Right hindlimb (tissue), 1 donor: ENCODE measurements at regions not wholly inside any gene's neighbourhood (a gene's known extent, or its start where the extent isn't known, plus 50 kb on each side); places are given as distances from the start of the nearest gene placed in this dataset.
A peak's percentile ranks its signal among the peaks of the same experiment; 100 is the strongest.

ENCODE experiments used
- DNase-seq: peaks from one replicate; pipeline ENCODE4 v3.0.0-alpha.2; 2018

DNA sequence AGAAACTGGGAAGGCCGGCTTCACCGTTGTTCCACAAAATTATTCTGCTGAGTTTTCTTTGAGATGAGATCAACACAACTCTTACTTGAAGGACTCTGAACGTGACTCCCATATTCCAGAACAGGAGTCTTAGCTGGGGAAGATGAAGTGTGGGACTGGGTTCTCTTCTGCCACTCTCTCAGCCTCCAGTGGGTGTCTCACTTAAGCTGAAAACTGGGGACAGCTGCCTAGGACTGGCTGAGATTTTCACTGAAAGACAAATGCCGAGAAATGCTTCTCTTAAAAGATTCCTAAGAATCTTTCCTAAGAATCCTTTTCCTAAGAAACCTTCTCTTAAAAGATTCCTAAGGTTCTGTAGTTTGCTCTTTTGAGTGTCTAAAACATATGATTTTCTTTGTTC, 156.6 kb upstream of the LHCGR start:
- DNase-seq: no peak

DNA sequence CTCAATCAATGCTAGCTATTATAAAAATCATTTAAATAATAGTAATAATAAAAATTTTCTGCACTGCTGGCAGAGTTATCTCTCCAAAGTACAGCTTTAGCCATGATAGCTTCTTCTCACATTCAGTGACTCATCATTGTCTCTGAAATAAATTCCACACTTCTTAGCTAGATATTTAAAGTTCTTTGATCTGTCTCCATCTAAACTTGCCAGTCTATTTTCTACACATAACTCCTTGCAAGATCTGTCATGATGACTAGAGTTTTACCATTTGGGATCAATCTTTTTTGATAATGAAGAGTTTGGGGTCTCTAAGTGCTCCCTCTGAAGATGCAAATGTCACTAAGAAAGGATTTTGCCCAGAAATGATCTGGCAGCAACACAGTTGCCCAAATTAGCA, 155.4 kb upstream of the LHCGR start:
- no peak for DNase-seq

DNA sequence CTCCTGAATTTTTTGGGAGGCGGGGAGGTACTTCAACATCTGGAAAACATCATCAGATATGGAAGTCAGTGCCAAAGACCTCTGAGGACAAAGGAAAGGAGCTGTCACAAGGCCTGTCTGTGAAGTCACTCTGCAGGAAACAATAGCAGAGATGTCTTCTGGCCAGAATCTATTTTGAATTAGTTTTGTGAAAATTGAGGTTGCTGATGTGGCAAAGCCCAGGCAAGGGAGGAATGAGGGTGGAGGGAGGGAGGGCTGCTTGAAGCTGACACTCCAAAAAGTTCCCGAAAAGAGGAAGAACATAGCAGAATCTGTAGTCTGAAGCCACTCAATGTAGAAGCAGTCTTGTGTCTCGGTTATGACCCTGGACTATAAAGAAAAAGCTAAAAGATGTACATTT, 151.1 kb upstream of the LHCGR start:
- peak; percentile 42 for DNase-seq

DNA sequence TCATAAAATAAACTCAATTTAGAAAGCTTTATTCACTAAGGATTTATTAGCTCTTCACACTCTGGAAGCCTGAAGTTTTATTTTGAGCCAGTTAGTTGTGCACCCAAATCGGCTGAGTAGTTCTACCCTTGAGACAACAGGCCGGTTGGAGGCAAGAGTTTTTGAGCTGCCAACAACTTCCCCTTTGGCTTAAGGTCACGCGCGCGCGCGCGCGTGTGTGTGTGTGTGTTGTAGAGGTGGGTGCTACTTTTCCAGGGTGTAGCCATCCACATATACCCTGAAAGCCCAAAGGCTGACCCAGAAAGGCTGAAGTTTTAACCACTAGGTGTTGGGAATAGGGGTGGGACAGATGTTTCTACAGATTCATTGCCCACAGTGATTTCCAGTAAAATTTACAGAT, 150.2 kb upstream of the LHCGR start:
- no peak for DNase-seq

DNA sequence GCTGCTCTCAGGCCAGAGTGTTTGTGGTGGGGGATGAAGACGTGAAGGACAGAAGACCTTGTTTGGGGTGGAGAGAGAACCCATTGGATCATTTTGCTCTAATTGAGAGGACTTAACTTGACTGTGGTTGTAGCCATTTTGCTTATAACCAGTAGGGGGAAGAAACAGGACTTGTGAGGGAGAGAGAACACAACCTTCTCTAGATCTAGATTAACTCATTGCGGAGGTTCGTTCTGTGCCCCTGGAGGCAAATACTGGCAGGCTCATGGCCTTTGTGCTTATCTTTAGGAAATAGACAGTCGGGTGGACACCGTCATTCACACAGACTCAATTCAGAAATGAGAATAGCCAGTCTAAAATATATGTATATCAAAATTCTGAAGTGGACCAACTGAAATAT, 147.0 kb upstream of the LHCGR start:
- no peak for DNase-seq

DNA sequence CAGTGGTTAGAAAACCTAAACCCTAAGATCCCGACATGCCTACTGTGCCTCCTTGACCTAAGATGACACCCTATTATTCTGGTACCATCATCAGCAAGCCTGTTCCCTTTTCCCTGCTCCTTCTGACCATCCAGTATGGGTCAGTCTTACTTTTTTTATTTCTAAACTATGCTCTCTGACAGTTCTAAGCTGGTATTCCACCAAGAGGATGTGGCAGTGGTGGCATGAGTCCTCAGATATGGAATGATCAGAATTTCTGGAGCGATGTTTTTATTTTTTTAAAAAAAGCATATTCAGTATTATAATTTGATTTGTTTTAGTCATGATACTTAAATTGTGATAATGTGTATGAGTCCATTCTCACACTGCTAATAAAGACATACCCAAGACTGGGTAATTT, 145.9 kb upstream of the LHCGR start:
- DNase-seq: no peak

DNA sequence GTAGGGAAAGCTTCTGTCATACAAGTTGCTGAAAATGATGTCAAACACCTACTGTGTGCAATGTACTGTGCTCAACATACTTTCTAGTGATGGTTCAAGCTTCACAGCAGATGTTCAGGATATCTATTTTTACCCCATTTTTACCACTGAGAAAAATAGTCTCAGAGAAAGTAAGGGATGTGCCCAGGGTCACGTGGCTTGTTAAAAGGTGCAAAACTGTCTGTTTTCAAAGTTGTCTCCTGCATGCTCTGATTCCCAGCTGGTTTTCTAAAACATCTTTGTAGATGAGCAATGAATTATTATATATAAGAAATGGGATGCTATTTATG, 145.5 kb upstream of the LHCGR start:
- DNase-seq: no peak

DNA sequence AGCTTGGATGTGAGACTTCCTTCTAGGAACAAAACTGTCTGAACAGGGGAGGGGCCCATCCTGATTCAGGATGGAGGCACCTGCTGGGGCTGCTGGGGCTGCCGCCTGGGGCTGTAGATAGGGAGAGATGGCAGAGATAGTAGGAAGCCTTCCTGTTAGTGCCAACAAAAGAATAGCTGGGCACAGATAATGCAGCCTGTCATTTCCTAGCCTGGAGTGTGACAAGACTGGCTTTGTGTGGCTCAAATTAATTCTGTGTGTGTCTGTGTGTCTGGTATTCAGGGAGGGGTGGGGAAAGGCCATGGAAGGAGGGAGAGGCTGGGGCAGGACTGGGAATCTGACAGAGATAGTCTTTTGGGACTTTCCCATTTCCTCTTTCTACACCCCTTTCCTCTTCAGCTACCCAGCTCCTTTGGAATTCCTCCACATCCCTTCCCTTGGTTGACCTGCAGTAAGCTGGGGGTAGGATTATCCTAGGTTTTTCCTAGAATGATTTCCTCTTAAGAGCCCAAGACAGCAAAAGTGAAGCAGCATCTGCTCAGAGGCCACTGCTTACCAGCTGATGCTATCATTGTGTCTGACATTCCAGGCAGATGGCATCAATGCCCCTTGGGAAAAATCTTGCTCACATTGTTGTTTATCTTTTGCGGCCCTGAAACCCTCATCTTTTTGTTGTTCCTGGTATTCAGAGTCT, 144.9 kb upstream of the LHCGR start:
- no peak for DNase-seq

DNA sequence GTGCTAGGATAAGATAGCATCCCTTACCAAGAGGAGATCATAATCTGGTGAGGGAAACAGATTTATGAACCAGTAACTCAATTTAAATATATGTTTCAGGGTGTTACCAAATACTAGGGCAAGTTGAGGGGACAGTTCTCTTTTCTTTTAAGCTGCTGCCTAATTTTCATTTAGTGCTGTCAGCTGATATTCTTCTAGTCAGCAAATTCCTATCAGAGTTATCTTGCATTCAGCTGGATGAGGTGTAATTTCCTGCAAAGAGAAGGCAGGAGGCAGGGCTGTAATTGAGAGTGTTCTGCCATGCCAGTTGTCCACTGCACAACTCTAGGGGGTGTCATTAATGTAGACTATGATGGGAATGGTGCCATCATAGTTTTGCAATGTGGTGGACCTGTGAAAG, 141.3 kb upstream of the LHCGR start:
- no peak for DNase-seq

DNA sequence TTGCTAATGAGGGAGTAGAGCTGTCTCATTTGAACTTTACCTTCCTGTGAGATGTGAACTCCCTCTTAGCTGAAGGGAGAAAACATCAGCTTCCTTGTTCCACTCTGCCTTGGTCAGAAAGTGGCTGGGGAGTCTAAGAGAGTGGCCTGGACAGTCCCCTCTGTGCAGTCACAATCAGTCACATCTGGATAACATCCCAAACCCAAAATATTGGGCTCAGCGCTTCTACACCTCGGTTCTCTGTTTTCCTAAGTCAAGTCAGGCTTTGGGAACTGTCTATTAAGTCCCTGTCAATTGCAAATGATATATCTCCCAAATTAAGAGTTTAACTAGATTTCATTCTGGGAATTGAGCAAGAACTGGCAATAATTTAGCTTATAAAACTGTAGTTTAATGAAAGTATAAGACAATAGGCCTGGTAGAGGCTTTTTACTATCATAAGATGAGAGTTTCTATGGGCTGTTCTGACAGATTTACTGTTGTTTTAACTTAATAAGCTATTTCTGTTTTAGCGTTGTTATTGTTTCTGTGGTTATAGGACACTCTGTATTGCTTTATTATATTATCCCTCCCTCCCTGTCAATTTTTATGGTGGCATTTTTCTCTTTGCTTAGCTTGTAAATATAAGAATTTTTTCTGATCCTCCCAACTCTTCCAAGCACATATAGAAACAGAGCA, 135.1 kb upstream of the LHCGR start:
- no peak for DNase-seq

DNA sequence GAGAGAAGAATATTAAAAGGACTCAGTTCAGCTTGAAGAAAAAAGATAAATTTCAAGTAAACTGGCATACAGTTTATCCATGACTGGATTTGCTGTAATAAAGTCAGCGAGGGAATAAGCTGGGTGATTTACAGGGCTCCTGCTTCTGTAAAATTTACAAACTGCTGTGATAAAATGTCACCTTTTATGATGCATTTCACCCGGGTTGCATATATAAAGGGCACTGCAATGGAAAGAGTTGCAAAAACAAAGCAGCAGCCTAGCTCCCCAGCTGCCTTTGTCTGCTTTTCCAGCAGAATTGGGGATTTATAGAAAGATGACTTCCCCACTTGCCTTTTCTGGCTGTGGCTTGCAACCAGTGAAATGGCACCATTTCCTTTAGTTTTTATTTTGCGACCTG, 132.5 kb upstream of the LHCGR start:
- DNase-seq: no peak

DNA sequence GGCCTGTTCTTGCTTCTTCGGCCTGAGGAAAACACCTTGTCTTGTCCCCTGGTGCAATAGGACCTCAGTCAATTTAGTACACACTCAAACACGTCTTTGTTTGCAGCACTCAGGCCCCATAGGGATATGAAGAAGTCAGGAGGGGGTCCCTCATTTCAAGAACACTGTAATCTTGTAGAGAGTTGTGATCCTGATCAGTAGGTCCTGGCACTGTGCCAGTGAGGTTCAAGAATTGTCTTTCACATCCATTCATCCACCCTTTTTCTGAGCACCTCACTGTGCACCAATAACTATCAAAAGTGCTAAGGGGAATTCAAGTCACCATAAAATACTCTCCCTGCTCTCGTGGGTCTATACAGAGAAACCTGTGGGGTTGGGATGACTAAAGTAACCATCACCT, 131.4 kb upstream of the LHCGR start:
- no peak for DNase-seq

DNA sequence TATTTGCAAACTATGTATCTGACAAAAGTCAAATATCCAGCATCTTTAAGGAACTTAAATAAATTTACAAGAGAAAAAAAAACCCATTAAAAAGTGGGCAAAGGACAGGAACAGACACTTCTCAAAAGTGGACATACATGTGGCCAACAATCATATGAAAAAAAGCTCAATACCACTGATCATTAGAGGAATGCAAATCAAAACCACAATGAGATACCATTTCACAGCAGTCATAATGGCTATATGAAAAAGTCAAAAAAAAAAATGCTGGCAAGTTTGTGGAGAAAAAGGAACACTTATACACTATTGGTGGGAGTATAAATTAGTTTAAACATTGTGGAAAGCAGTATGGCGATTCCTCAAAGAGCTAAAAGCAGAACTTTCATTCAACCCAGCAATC, 130.3 kb upstream of the LHCGR start:
- DNase-seq: no peak

DNA sequence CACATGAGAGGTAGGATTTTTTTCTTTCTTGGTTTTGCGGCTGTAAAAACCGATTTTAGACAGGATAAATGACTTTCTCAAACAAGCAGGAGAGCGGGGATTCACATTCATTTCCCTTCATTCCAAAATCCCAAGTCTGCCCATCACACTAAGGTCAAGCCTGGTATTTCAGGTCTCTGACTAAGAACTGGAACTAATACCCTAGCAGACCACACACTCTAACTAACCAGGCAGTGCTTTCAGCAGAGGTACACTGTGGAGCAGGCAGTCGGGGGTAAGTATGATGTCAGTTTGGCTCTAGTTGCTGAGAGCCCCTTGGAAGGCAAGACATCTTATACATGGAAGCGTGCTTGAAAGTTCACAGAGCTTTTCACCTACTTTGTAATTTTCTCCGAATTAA, 128.1 kb upstream of the LHCGR start:
- DNase-seq: no peak

DNA sequence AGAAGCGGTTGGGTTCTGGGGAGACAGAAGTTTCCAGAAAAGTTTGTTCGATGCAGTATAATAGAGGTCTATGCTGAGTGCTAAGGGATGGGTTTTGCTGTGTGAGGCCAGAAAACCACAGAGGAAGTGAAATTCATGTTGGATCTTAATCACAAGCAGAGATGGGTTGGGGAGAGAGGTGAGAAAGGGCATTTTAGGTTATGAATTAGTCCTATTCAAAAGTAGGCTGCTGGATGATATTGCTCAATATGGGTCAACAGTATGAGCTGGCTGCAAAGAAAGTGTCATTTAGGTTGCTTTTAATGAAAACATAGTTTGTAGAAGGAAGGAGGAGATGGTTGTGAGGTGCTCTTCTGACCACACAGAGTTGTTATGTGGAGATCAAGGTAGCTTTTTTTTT, 118.8 kb upstream of the LHCGR start:
- no peak for DNase-seq

DNA sequence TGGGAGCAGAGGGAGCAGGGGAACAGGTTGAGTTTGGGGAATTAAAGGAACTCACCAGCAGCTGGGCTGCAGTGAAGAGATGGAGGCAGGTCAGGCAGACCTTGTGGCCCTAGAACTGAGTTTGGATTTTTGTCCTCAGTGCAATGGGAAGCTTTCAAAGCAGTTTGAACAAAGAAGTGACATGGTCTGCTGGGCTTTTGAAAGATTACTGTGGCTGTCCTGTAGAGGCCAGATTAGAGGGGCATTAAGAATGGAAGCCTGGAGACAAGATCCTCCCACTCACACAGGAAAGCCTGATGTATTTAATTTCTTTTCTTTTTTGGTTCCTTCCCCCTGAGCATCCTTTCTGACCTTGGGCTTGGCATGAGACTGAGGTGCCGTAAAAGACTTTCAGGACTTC, 118.1 kb upstream of the LHCGR start:
- DNase-seq: no peak

DNA sequence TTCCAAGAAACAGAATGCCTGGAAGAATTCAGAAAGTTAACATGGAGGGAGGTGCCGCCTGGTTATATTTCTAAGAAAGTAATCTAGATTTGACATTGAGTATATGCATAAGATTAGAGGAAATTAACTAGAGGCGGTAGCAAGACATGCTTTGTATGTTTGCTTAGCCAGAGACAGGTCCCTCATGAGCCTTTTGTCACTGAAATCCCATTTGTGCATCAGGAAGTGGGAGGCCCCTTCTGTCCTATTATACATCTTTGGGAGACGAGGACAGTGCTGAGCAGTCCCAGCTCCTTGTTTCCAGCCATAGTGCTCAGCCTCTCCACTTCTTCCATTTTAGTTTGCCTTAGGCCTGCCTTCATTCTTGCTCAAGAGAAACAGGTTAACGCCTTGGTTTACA, 115.4 kb upstream of the LHCGR start:
- DNase-seq: no peak

DNA sequence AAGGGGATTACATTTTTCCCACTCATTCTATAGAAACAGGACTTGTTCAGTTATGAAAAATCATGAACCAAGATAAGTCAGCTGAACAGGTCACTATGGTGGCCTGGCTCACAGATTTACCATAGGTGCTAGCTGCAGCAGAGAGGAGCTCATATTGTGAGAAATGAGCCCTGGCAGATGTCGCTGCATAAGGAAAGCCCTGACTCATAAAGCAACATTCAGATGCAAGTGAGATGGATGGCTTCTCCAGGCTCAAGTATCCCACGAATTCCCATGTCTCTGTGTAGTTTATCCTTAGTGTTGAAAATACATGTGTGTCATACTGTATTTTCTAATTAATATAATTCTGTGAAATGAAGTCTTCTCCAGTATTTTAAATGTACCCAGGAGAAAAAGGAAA, 115.0 kb upstream of the LHCGR start:
- DNase-seq: no peak

DNA sequence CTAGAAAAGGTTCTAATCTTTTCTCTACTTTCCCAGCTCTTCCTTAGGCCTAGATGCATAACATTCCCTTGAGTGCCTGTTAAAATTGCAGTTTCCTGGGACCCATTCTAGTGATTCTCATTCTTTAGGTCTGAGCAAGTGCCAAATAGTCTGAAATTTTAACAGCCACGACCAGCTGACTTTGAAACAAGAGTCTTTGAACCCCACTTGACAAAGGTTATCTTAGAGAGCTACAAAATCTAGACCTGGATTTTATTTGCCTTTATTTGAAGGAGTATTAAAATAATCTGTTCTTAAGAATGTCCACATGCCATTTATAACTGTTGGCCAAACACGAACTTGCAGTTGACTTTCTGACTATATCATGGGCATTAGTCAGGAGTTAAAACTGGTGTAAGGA, 110.2 kb upstream of the LHCGR start:
- no peak for DNase-seq

DNA sequence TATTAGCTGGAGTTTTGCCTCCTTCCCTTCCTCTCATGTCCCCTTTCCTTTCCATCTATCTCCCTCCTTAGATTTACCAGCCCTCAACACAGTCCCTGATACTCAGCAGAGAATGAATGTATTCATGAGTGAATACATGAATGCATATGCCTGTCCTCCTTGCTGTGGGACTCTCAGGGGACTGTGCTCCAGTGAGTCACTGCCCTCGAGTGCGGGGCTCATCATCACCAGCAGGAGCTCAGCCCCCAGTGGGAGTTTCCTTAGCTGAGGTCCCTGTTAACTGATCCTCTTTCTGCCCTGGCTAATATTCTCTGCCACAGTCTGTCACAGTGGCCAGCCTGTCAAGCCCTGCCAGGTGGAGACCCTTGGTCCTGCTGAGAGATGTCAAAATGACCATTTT, 104.9 kb upstream of the LHCGR start:
- no peak for DNase-seq

DNA sequence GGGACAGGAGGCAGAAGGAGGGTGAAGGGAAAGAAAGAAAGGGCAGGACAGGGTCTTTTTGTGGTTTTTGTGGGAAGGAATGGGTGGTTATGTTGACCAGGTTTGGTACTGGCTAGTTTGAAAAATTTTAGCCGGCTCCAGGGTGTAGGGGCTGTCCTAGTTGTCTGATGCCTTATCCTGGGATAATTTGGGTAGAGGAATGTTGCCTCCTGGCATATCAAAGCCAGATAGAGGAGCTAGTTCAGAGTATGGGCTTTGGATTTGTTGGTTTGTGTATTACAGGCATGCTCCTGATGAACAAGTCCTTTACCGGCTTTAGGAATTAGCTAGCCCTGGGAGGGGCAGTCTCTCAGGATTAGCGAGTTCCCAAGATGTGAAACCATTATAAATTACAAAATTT, 101.1 kb upstream of the LHCGR start:
- no peak for DNase-seq

DNA sequence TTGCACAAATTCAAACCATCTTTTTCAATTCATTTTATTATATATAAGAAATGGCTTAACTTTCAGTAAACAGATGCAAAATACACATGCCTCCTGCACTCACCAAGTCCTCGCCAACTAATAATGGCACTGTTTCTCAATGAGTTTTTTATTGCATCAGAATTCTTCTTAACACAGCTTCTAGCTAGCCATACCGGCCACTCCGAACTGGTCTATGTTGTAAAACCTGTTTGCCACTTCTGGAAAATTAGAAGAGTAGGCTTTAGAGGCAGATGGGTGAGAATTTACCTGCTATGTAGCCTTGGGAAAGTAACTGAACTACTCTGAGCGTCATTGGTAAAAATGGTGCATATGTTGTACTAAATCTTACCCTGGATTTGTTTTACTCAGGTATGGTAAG, 100.6 kb upstream of the LHCGR start:
- no peak for DNase-seq

DNA sequence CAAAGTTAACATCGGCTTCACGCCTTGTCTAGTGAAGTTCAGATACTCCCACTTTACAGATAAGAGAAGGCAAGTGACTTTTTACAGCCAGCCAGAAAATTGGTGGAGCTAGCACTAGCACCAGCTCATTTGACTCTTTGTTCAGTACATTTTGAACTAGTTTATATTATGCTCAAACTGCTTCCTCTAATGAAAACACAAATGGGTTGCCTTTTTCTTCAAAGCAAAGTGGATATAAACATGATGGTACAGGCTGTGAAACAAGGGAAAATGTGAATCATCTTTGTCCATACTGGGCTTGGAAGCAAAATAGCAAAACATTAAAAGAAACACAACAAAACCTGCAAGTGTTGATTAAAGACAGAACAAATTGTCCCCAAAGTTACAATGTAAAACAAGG, 99.6 kb upstream of the LHCGR start:
- no peak for DNase-seq

DNA sequence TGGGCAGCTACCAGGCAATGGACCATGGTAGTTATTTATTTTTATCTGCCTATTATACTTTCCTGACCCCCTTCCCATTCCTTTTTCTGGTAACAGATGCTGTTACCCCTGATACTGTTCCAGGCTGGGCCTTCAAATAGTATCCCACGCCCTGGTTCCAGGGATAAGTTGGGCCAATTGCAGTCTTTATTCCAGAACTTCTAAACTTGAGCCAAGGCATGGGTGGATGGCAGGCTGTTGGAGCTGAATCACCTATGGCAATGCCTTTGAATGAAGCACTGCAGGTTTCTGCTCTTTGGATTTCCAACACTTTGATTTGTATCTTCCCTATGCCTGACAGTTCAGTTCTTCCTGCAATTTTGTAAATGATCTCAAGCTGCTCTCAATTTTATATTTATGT, 99.2 kb upstream of the LHCGR start:
- DNase-seq: no peak

DNA sequence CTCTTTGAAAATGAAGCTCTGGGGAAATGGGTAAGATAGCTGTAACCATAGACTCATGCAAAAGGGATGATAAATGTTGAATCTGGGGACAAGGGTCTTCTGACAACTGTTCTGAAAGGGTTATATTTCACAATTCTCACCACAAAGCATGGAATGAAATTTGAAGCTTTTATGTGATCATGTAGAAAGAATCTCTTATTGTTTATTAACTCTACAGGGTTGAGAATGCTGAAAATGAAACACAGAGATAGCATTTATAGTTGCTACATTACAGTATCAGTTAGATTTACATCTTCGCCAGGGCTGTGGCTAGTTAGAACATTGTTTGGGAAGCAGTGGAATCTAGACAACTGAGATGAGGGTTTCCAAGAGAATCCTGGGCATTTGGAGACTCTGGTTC, 97.4 kb upstream of the LHCGR start:
- DNase-seq: no peak
